Adrenal gland (tissue), 9 donors: ENCODE measurements at regions not wholly inside any gene's neighbourhood (a gene's known extent, or its start where the extent isn't known, plus 50 kb on each side); places are given as distances from the start of the nearest gene placed in this dataset.
A peak's percentile ranks its signal among the peaks of the same experiment; 100 is the strongest.
"Not testable (repeated sequence)": the region's sequence is repeated elsewhere in the genome, so short reads cannot be mapped to it uniquely, and the experiment has no call there.

ENCODE experiments used
- DNase-seq, 7 donors: peaks; one replicate each; pipeline ENCODE4 v3.0.0-alpha.2; 2019 to 2020
- H3K27ac ChIP-seq, 5 donors: fragments of 200-600 bp; sonication (generic) in 4 of 5; 1 replicate in 3 of 5; 2 replicates in 2 of 5; pipeline versions ENCODE4 v1.5.1 to v1.8.0; 2016 to 2020; ENCODE audit warnings: mild to moderate bottlenecking in 1 of 5
- H3K27me3 ChIP-seq: fragments of 200-600 bp; 2 replicates; pipeline ENCODE4 v1.8.0; 2021
- H3K36me3 ChIP-seq, 2 donors: fragments of 200-600 bp; replicated peaks in 1 of 2; 1 replicate in 1 of 2; 2 replicates in 1 of 2; pipeline versions ENCODE4 v1.5.1 to v1.8.0; 2018 to 2022
- H3K4me1 ChIP-seq, 2 donors: fragments of 200-600 bp; replicated peaks in 1 of 2; 1 replicate in 1 of 2; 2 replicates in 1 of 2; pipeline versions ENCODE4 v1.5.1 to v1.8.0; 2018 to 2021
- H3K4me3 ChIP-seq, 4 donors: fragments of 200-600 bp; sonication (generic) in 3 of 4; one replicate each; pipeline ENCODE4 v1.5.1; 2016 to 2018
- H3K9me3 ChIP-seq, 3 donors: fragments of 200-600 bp; sonication (generic) in 1 of 3; replicated peaks in 1 of 3; 1 replicate in 2 of 3; 2 replicates in 1 of 3; pipeline versions ENCODE4 v1.5.1 to v1.8.0; 2016 to 2021
- POLR2A ChIP-seq, 2 donors: fragments of 450-650 bp; IDR thresholded peaks; one replicate each; pipeline ENCODE4 v1.6.1; 2017; ENCODE audit warnings: antibody characterized with exemption in 2 of 2, mild to moderate bottlenecking in 2 of 2, moderate library complexity in 1 of 2
- WGBS, 4 donors: extraction: QIAGEN DNeasy Blood & Tissue Kit in 2 of 4; methylation state at CpG; one replicate each; pipeline versions ENCODE4 v1.1.5 to v1.1.7; 2013 to 2017; 5-methylcytosine and 5-hydroxymethylcytosine counted together
- intact Hi-C, 2 donors: fragments of 100-400 bp; cut with DNase I; formaldehyde crosslinking; loops; one replicate each; pipeline versions ENCODE4 v1.14.1 to v1.15.0; 2022 to 2023
- TF ChIP-seq, protein P1 (sequence below), 6 experiments: fragments of 450-650 bp in 4 of 6; fragments of 200-600 bp in 2 of 6; sonication (generic) in 1 of 6; IDR thresholded peaks; 1 replicate in 5 of 6; 2 replicates in 1 of 6; pipeline versions ENCODE4 v1.5.1 to v1.8.0; 2016 to 2021; ENCODE audit warnings: antibody characterized with exemption in 6 of 6, mild to moderate bottlenecking in 2 of 6, moderate library complexity in 1 of 6
- donor health status: healthy with polysubstance abuse.
- donor health status: Bipolar disorder and iron deficiency.
- donor health status: DM: yes; HTN: yes; CAD: no.
- donor health status: DM: no; HTN: no; CAD: no.
- donor health status: DM: no; HTN: no; CAD: no.

DNA sequence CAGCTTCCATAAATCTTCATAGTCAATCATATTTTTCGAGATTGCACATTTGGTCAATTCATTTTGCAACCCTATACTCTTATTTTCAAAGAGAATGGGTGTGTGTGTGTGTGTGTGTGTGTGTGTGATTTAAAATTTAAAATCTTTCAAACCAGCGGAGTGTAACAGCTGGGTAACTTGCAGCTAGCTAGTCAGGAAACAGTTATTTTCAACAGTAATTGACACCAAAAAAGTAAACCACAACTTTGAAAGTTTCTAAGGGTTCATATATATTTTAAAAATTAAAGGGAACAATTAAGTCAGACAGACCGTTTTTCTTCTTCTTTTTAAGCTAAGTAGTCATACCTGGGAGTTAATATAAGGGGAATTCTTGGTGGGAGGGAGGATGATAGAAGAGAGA lies 57.0 kb downstream of the PRR18 start:
- WGBS, 4 donors = 64 to 69% (median 67%) methylated on average over 3 of the region's 3 CpGs
- Histone ChIP-seq H3K27me3 (peaks cover 23% of the 10 kb centered on the region), H3K4me3 (no peak overlapping the region), H3K27ac (no peak overlapping the region), H3K36me3 (no peaks in the 10 kb centered on the region), H3K4me1 (peaks cover 0 to 5% of the 10 kb centered on the region in 2 donors), H3K9me3 (no peaks in the 10 kb centered on the region)
- no peak for TF ChIP-seq POLR2A (IDR thresholded peaks at IDR 0.05)
- TF ChIP-seq, protein P1, sequence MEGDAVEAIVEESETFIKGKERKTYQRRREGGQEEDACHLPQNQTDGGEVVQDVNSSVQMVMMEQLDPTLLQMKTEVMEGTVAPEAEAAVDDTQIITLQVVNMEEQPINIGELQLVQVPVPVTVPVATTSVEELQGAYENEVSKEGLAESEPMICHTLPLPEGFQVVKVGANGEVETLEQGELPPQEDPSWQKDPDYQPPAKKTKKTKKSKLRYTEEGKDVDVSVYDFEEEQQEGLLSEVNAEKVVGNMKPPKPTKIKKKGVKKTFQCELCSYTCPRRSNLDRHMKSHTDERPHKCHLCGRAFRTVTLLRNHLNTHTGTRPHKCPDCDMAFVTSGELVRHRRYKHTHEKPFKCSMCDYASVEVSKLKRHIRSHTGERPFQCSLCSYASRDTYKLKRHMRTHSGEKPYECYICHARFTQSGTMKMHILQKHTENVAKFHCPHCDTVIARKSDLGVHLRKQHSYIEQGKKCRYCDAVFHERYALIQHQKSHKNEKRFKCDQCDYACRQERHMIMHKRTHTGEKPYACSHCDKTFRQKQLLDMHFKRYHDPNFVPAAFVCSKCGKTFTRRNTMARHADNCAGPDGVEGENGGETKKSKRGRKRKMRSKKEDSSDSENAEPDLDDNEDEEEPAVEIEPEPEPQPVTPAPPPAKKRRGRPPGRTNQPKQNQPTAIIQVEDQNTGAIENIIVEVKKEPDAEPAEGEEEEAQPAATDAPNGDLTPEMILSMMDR (IDR thresholded peaks at IDR 0.05) = no peak
- intact Hi-C loops = no loop called here
- no peak for DNase-seq

DNA sequence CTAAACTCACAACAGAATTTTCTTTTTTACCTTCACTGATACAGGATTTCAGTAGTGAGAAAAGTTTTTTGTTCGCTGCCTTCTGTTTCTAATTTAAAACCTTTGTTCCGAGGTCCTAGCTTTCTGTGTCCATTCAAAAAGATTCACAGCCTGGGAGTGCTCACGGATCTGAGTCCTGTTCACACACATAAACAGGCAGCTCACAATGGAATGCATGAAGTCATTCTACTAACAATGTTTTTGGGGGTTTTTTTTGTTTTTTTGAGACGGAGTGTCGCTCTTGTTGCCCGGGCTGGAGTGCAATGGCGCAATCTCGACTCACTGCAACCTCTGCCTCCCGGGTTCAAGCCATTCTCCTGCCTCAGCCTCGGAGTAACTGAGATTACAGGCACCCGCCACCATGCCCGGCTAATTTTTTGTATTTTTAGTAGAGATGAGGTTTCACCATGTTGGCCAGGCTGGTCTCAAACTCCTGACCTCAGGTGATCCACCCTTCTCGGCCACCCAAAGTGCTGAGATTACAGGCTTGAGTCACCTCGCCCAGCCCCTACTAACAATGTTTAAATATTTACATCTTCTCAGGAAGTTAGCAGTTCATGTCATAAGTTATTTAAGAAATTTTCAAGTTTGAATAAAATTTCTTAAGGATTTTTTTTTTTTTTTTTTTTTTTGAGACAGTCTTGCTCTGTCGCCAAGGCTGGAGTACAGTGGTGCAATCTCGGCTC lies 59.0 kb downstream of the PRR18 start:
- H3K4me1 ChIP-seq, intact Hi-C loops, DNase-seq, H3K36me3 ChIP-seq, H3K4me3 ChIP-seq, H3K27ac ChIP-seq, H3K9me3 ChIP-seq: not testable (repeated sequence)
- WGBS, 4 donors = 82 to 89% (median 85%) methylated on average over 16 of the region's 16 CpGs
- peaks cover 13% of the 10 kb centered on the region for H3K27me3 ChIP-seq

DNA sequence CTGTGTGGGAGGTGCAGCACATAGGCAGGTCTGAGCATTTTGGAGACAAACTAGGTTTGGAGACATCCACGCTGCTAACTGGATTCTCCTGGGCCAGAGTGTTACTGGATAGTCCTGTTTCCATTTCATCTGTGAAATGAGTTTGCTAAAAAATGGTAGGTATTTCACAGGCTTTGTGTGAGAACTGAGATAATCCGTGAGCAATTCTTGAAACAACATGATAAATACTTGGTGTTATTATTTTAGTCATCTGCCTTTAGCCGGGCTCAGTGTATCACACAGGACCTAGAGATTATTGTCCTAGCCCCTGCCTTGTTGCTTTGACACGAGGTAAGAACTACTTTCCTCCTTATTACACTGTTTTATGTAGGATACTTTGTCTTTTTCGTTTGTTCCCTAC lies 63.0 kb downstream of the PRR18 start:
- intact Hi-C loops = no loop called here
- 75 to 79% (median 77%) methylated on average over 5 of the region's 5 CpGs for WGBS, 4 donors
- Histone ChIP-seq H3K4me1 (no peaks in the 10 kb centered on the region), H3K4me3 (no peak overlapping the region), H3K27ac (no peak overlapping the region), H3K9me3 (no peaks in the 10 kb centered on the region), H3K36me3 (no peaks in the 10 kb centered on the region), H3K27me3 (no peaks in the 10 kb centered on the region)
- DNase-seq = no peak
- TF ChIP-seq, protein P1 (IDR thresholded peaks at IDR 0.05) = no peak
- no peak for TF ChIP-seq POLR2A (IDR thresholded peaks at IDR 0.05)

DNA sequence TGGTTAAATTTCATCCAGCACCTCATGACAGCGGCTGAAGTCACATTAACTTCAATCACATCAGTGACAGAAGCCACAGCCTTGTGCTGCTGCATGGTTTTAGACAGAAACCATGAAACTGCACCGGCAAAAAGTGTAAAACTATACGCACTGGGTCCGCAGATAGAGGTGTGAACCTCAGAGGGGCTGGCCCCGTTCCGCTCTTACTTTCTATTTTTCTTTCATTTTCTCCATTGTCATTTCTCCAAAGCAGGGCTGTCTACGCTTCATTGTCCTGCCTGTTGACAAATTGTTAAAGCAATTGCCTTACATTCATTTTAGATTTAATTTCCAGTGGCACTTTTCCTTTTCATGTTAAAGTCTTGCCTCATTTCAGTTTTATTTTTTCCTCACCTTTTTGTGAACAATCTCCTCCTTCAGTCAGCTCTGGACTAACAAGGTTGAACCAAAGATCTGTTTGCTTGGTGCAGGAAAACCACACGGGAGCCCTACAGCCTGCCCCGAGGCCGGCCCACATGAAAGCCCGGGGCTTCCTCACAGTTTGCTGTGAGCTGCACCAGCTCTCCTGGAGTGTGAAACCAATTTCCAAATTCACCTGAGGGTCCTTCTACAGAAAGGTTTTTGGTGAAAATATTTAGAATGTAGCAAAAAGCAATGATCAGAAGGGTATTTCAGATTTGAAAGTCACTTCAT lies 63.7 kb downstream of the PRR18 start:
- DNase-seq = no peak
- WGBS, 4 donors = 30 to 35% (median 34%) methylated on average over 11 of the region's 11 CpGs
- TF ChIP-seq POLR2A (IDR thresholded peaks at IDR 0.05) = no peak
- TF ChIP-seq, protein P1 (IDR thresholded peaks at IDR 0.05) = no peak
- Histone ChIP-seq H3K9me3 (no peaks in the 10 kb centered on the region), H3K27ac (no peak overlapping the region), H3K4me3 (peak overlapping the region in 2 of 4 donors; percentile 19 to 36), H3K27me3 (no peaks in the 10 kb centered on the region), H3K4me1 (no peaks in the 10 kb centered on the region), H3K36me3 (no peaks in the 10 kb centered on the region)
- intact Hi-C loops = no loop called here
